PC-3 (cell line): ENCODE measurements at regions not wholly inside any gene's neighbourhood (a gene's known extent, or its start where the extent isn't known, plus 50 kb on each side); places are given as distances from the start of the nearest gene placed in this dataset.
A peak's percentile ranks its signal among the peaks of the same experiment; 100 is the strongest.

Experiments
- ATAC-seq: fragments of 200-7000 bp; cut with Tn5 transposase; 2 replicates; pipeline ENCODE4 v1.9.1; 2020; ENCODE audit warnings: mild to moderate bottlenecking, moderate library complexity
- BruUV-seq: library from RNA; stranded (reverse); fragments of 400-500 nt; replicated peaks from 2 replicates; lab custom pipeline; 2021; lab: Mats Ljungman, UMichigan
- CTCF ChIA-PET: fragments of 300-600 bp; sonication (Branson Sonifier 250); formaldehyde crosslinking; loops from one replicate; lab custom pipeline; 2022; ENCODE audit warnings: antibody characterized with exemption; lab: Charles Lee
- POLR2A ChIA-PET: fragments of 300-600 bp; sonication (Branson Sonifier 250); formaldehyde crosslinking; loops from one replicate; lab custom pipeline; 2022; ENCODE audit warnings: antibody characterized with exemption; ENCODE audit not compliant: unreplicated experiment; lab: Charles Lee
- DNase-seq: peaks from one replicate; pipeline ENCODE4 v3.0.0-alpha.2; 2015
- H2AFZ ChIP-seq: fragments of 300-600 bp; sonication (generic); 2 replicates; pipeline ENCODE4 v1.6.0; 2016; ENCODE audit warnings: antibody characterized with exemption, low read length
- H3F3A ChIP-seq: fragments of 300-600 bp; sonication (generic); one replicate; pipeline ENCODE4 v1.6.0; 2017; ENCODE audit warnings: antibody characterized with exemption, low read length, control low read depth, mild to moderate bottlenecking; ENCODE audit not compliant: unreplicated experiment
- H3K27ac ChIP-seq: fragments of 300-600 bp; sonication (generic); 2 replicates; pipeline ENCODE4 v1.5.1; 2016; ENCODE audit warnings: mild to moderate bottlenecking, low read length
- H3K27me3 ChIP-seq: fragments of 300-600 bp; sonication (generic); 2 replicates; pipeline ENCODE4 v1.6.1; 2016; ENCODE audit warnings: low read length, mixed read lengths
- H3K36me3 ChIP-seq: fragments of 300-600 bp; sonication (generic); 2 replicates; pipeline ENCODE4 v1.6.1; 2016; ENCODE audit warnings: low read depth, mixed run types, low read length, mixed read lengths
- H3K4me1 ChIP-seq: fragments of 300-600 bp; sonication (generic); 2 replicates; pipeline ENCODE4 v1.5.1; 2016; ENCODE audit warnings: low read length; ENCODE audit not compliant: insufficient read depth
- H3K4me2 ChIP-seq: fragments of 300-600 bp; sonication (generic); 2 replicates; pipeline ENCODE4 v1.6.0; 2016; ENCODE audit warnings: low read length
- H3K4me3 ChIP-seq: fragments of 300-600 bp; sonication (generic); 2 replicates; pipeline ENCODE4 v1.5.1; 2016; ENCODE audit warnings: mild to moderate bottlenecking, low read length, mixed read lengths
- H3K79me2 ChIP-seq: fragments of 300-600 bp; sonication (generic); 2 replicates; pipeline ENCODE4 v1.6.1; 2017; ENCODE audit warnings: low read length, mixed read lengths
- H3K9ac ChIP-seq: fragments of 300-600 bp; sonication (generic); 2 replicates; pipeline ENCODE4 v1.6.0; 2016; ENCODE audit warnings: mild to moderate bottlenecking, low read length
- H3K9me2 ChIP-seq: fragments of 300-600 bp; sonication (generic); replicated peaks from 2 replicates; pipeline ENCODE4 v1.6.1; 2016; ENCODE audit warnings: mixed run types, low read length, mixed read lengths
- H3K9me3 ChIP-seq: fragments of 300-600 bp; sonication (generic); 2 replicates; pipeline ENCODE4 v1.6.1; 2016; ENCODE audit warnings: low read length, mixed read lengths
- H4K20me1 ChIP-seq: fragments of 300-600 bp; sonication (generic); 2 replicates; pipeline ENCODE4 v1.6.1; 2016; ENCODE audit warnings: low read length, mixed read lengths
- CTCF ChIP-seq: fragments of 300-600 bp; sonication (generic); conservative IDR thresholded peaks from 2 replicates; pipeline ENCODE4 v1.5.1; 2017; ENCODE audit warnings: antibody characterized with exemption, low read depth, mild to moderate bottlenecking, low read length
- EZH2 ChIP-seq: fragments of 300-600 bp; sonication (generic); IDR thresholded peaks from one replicate; pipeline ENCODE4 v1.6.1; 2017; ENCODE audit warnings: antibody characterized with exemption, mild to moderate bottlenecking, low read length; ENCODE audit not compliant: unreplicated experiment
- EZH2phosphoT487 ChIP-seq: fragments of 300-600 bp; sonication (generic); IDR thresholded peaks from 2 replicates; pipeline ENCODE4 v1.6.1; 2018; ENCODE audit warnings: mild to moderate bottlenecking, antibody characterized with exemption, low read length, borderline replicate concordance
- intact Hi-C: fragments of 100-400 bp; cut with micrococcal nuclease; formaldehyde crosslinking; loops from 2 replicates; pipeline ENCODE4 v1.9.0; 2023

- Histone ChIP-seq H3K9ac (no peak overlapping the region), H3K9me2 (no peaks in the 10 kb centered on the region), H3K27me3 (no peaks in the 10 kb centered on the region), H3K79me2 (no peaks in the 10 kb centered on the region), H3K4me3 (peak overlapping the region; percentile 18; the same call in 1 of the 2 replicates), H3K4me2 (peak overlapping the region; percentile 34; the same call in 1 of the 2 replicates), H2AFZ (no peak overlapping the region), H3K27ac (no peak overlapping the region), H3F3A (no peaks in the 10 kb centered on the region), H3K4me1 (no peaks in the 10 kb centered on the region), H4K20me1 (no peaks in the 10 kb centered on the region), H3K36me3 (no peaks in the 10 kb centered on the region), H3K9me3 (no peaks in the 10 kb centered on the region)
- no peak for ATAC-seq
- no peak for DNase-seq
- BruUV-seq: no TSS peak
- intact Hi-C loops: no loop called here
- CTCF ChIA-PET: no interaction called here
- POLR2A ChIA-PET: no interaction called here
- TF ChIP-seq EZH2phosphoT487 (no peak), CTCF (no peak), EZH2 (no peak)
Measured at GRCh38 chr9:79880626-79881025, 308.9 kb downstream of the TLE4 start.

- CTCF ChIA-PET: no interaction called here
- no peaks in the 10 kb centered on the region for H3K9me3 ChIP-seq
- intact Hi-C loops: no loop called here
Measured at GRCh38 chr9:79877943-79878602, 306.3 kb downstream of the TLE4 start.

More at GRCh38 chr9:79877943-79878602, 306.3 kb downstream of the TLE4 start:
- Histone ChIP-seq H3F3A (no peaks in the 10 kb centered on the region), H3K9me2 (no peaks in the 10 kb centered on the region), H3K27ac (no peak overlapping the region), H3K4me1 (no peaks in the 10 kb centered on the region), H3K4me3 (no peak overlapping the region), H3K9ac (no peak overlapping the region), H3K79me2 (no peaks in the 10 kb centered on the region), H2AFZ (no peak overlapping the region), H3K36me3 (no peaks in the 10 kb centered on the region), H3K27me3 (peaks cover 5% of the 10 kb centered on the region), H4K20me1 (no peaks in the 10 kb centered on the region), H3K4me2 (no peak overlapping the region)
- peak; percentile 6 for DNase-seq
- TF ChIP-seq EZH2: no peak
- no peak for TF ChIP-seq CTCF
- no peak for TF ChIP-seq EZH2phosphoT487
- POLR2A ChIA-PET: no interaction called here
- no peak for ATAC-seq
- BruUV-seq: no TSS peak
